ENCODE measurements at regions not wholly inside any gene's neighbourhood (a gene's known extent, or its start where the extent isn't known, plus 50 kb on each side); places are given as distances from the start of the nearest gene placed in this dataset.

DNA sequence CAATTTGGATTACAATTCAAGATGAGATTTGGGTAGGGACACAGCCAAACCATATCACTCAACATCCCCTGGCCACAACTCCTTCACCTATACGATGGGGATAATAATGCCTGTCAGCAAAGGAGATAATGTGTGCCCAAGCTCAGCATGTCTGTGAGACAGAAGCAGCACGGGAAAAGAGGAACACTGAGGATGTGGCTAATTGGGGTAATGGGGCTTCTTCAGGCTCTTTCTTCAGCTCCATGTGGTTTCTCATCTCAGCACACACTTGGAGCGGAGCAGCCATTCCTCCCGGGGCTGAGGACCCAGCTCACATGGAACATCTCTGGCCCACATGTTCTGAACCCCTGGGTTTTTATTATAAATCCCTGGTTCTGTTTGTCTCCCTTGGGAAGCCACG lies 136.0 kb upstream of the NAMPT start:
- no peak for TF ChIP-seq FOXM1 (IDR thresholded peaks at IDR 0.05; ENCODE audit: borderline replicate concordance, low read depth)
- TF ChIP-seq NFIC (IDR thresholded peaks at IDR 0.05): no peak
- TF ChIP-seq TAF1 (IDR thresholded peaks at IDR 0.05; ENCODE audit: low read depth): no peak
- no peak for TF ChIP-seq TCF12 (IDR thresholded peaks at IDR 0.05; ENCODE audit: low read depth)
- no peak for TF ChIP-seq TEAD4 (IDR thresholded peaks at IDR 0.05)
- no peak for TF ChIP-seq CREB1 (IDR thresholded peaks at IDR 0.05; ENCODE audit: low read depth)
- TF ChIP-seq MAX (IDR thresholded peaks at IDR 0.05): no peak
- TF ChIP-seq YY1 (IDR thresholded peaks at IDR 0.05; ENCODE audit: low read depth): no peak
- no peak for TF ChIP-seq EP300 (IDR thresholded peaks at IDR 0.05; ENCODE audit: borderline replicate concordance)
- TF ChIP-seq CEBPB (IDR thresholded peaks at IDR 0.05): no peak
- TF ChIP-seq ZBTB7A (IDR thresholded peaks at IDR 0.05; ENCODE audit: low read depth): no peak
- TF ChIP-seq REST (IDR thresholded peaks at IDR 0.05; ENCODE audit: low read depth): no peak
- no peak for TF ChIP-seq RAD21 (IDR thresholded peaks at IDR 0.05; ENCODE audit: low read depth)
